H1 (cell line): ENCODE measurements at regions not wholly inside any gene's neighbourhood (a gene's known extent, or its start where the extent isn't known, plus 50 kb on each side); places are given as distances from the start of the nearest gene placed in this dataset.

Experiments
- CTCF ChIA-PET: fragments of 300-600 bp; sonication (Branson Sonifier 250); formaldehyde crosslinking; loops from one replicate; lab custom pipeline; 2021; ENCODE audit not compliant: partially characterized antibody; lab: Charles Lee
- POLR2A ChIA-PET: fragments of 300-600 bp; sonication (Branson Sonifier 250); formaldehyde crosslinking; loops from one replicate; lab custom pipeline; 2021; ENCODE audit warnings: inconsistent platforms; ENCODE audit not compliant: partially characterized antibody; lab: Charles Lee
- DNase-seq, 2 experiments: peaks; one replicate each; pipeline versions ENCODE4 v3.0.0 to v3.0.0-alpha.2; 2010 to 2022; ENCODE audit warnings: low spot score in 2 of 2, low read depth in 1 of 2, mixed read lengths in 1 of 2
- FAIRE-seq: peaks from 2 replicates; lab custom pipeline; 2011; peaks lifted over from hg19 to GRCh38; lab: Jason Lieb, UNC
- H2AFZ ChIP-seq: 2 replicates; pipeline ENCODE4 v1.8.1; 2012; ENCODE audit warnings: low read length, inconsistent platforms
- H2AK5ac ChIP-seq: 2 replicates; pipeline ENCODE4 v1.6.1; 2013; ENCODE audit warnings: low read depth, low read length
- H2BK120ac ChIP-seq: replicated peaks from 2 replicates; pipeline ENCODE3; 2013; ENCODE audit warnings: low read depth, low read length, inconsistent platforms
- H2BK12ac ChIP-seq: 2 replicates; pipeline ENCODE4 v1.6.1; 2013; ENCODE audit warnings: low read depth, low read length
- H2BK15ac ChIP-seq: 2 replicates; pipeline ENCODE4 v1.6.1; 2013; ENCODE audit warnings: low read length
- H2BK20ac ChIP-seq: 2 replicates; pipeline ENCODE4 v1.6.1; 2013; ENCODE audit warnings: low read length
- H2BK5ac ChIP-seq: 2 replicates; pipeline ENCODE4 v1.6.1; 2013; ENCODE audit warnings: low read depth, low read length
- H3K14ac ChIP-seq: 2 replicates; pipeline ENCODE4 v1.6.1; 2013; ENCODE audit warnings: inconsistent platforms; ENCODE audit not compliant: insufficient read length
- H3K18ac ChIP-seq: 2 replicates; pipeline ENCODE4 v1.6.1; 2013; ENCODE audit warnings: low read length; ENCODE audit errors: extremely low read depth
- H3K23ac ChIP-seq: 2 replicates; pipeline ENCODE4 v1.6.1; 2013; ENCODE audit warnings: inconsistent platforms; ENCODE audit not compliant: insufficient read length
- H3K23me2 ChIP-seq: 2 replicates; pipeline ENCODE4 v1.6.1; 2013; ENCODE audit warnings: low read depth, low read length
- H3K27ac ChIP-seq: 2 replicates; pipeline ENCODE4 v1.6.1; 2011; ENCODE audit warnings: low read depth, low read length, inconsistent platforms
- H3K27me3 ChIP-seq, 4 experiments: replicated peaks in 1 of 4; 1 replicate in 1 of 4; 2 replicates in 3 of 4; pipeline versions ENCODE4 v1.6.1 to v1.8.1; 2011 to 2013; ENCODE audit warnings: low read length in 3 of 4, mild to moderate bottlenecking in 3 of 4, inconsistent platforms in 2 of 4, mixed read lengths in 2 of 4, moderate library complexity in 1 of 4; ENCODE audit not compliant: control insufficient read depth in 3 of 4, insufficient read depth in 3 of 4; ENCODE audit errors: extremely low read depth in 1 of 4
- H3K36me3 ChIP-seq, 4 experiments: 2 replicates each; pipeline versions ENCODE4 v1.6.1 to v1.8.1; 2011 to 2013; ENCODE audit warnings: mild to moderate bottlenecking in 4 of 4, low read length in 3 of 4, moderate library complexity in 2 of 4, control low read depth in 1 of 4, inconsistent platforms in 1 of 4; ENCODE audit not compliant: insufficient read depth in 4 of 4, control insufficient read depth in 2 of 4
- H3K4ac ChIP-seq: replicated peaks from 2 replicates; pipeline ENCODE3; 2013; ENCODE audit warnings: low read length, low read depth, mixed read lengths, inconsistent platforms; ENCODE audit not compliant: insufficient read length
- H3K4me1 ChIP-seq, 4 experiments: replicated peaks in 1 of 4; 1 replicate in 1 of 4; 2 replicates in 3 of 4; pipeline versions ENCODE4 v1.6.1 to v1.8.1; 2011 to 2013; ENCODE audit warnings: low read length in 3 of 4, inconsistent platforms in 2 of 4, mixed read lengths in 1 of 4; ENCODE audit not compliant: insufficient read depth in 4 of 4, control insufficient read depth in 3 of 4
- H3K4me2 ChIP-seq, 2 experiments: 2 replicates each; pipeline versions ENCODE4 v1.6.1 to v1.8.1; 2011 to 2013; ENCODE audit warnings: low read depth in 2 of 2, low read length in 2 of 2, control low read depth in 1 of 2, inconsistent platforms in 1 of 2, mild to moderate bottlenecking in 1 of 2; ENCODE audit not compliant: insufficient read depth in 1 of 2
- H3K4me3 ChIP-seq, 4 experiments: fragments of 200-600, 300-600 bp in 1 of 4; sonication (generic), shearing (Covaris generic), sonication (Bioruptor Twin) in 1 of 4; 2 replicates each; pipeline versions ENCODE4 v1.5.1 to v1.8.1; 2011 to 2016; ENCODE audit warnings: low read length in 4 of 4, low read depth in 3 of 4, control low read depth in 2 of 4, inconsistent platforms in 2 of 4, mild to moderate bottlenecking in 2 of 4, mixed read lengths in 1 of 4, moderate library complexity in 1 of 4; ENCODE audit not compliant: insufficient read depth in 2 of 4; ENCODE audit errors: extremely low read depth in 1 of 4
- H3K56ac ChIP-seq: replicated peaks from 2 replicates; pipeline ENCODE3; 2013; ENCODE audit warnings: low read depth, mild to moderate bottlenecking, mixed read lengths, low read length, inconsistent platforms; ENCODE audit not compliant: insufficient read length
- H3K79me1 ChIP-seq: 2 replicates; pipeline ENCODE4 v1.6.1; 2013; ENCODE audit warnings: low read depth, low read length, control low read depth
- H3K79me2 ChIP-seq, 2 experiments: 2 replicates each; pipeline versions ENCODE4 v1.6.1 to v1.8.1; 2012 to 2013; ENCODE audit warnings: low read length in 2 of 2, mild to moderate bottlenecking in 2 of 2, inconsistent platforms in 1 of 2; ENCODE audit not compliant: insufficient read depth in 2 of 2, control insufficient read depth in 1 of 2
- H3K9ac ChIP-seq, 4 experiments: replicated peaks in 1 of 4; 1 replicate in 1 of 4; 2 replicates in 3 of 4; pipeline versions ENCODE4 v1.6.1 to v1.8.1; 2011 to 2013; ENCODE audit warnings: low read depth in 3 of 4, low read length in 3 of 4, control low read depth in 2 of 4, mild to moderate bottlenecking in 2 of 4, moderate library complexity in 2 of 4, inconsistent platforms in 1 of 4; ENCODE audit errors: extremely low read depth in 1 of 4
- H3K9me3 ChIP-seq, 2 experiments: 2 replicates each; pipeline versions ENCODE4 v1.6.1 to v1.8.1; 2012 to 2013; ENCODE audit warnings: mild to moderate bottlenecking in 2 of 2, moderate library complexity in 2 of 2, control low read depth in 1 of 2, inconsistent platforms in 1 of 2, low read depth in 1 of 2, low read length in 1 of 2, mixed read lengths in 1 of 2; ENCODE audit not compliant: insufficient read depth in 2 of 2
- H4K20me1 ChIP-seq, 2 experiments: replicated peaks in 1 of 2; 2 replicates each; pipeline versions ENCODE3 to v1.8.1; 2011 to 2013; ENCODE audit warnings: inconsistent platforms in 2 of 2, low read length in 2 of 2, mild to moderate bottlenecking in 1 of 2; ENCODE audit not compliant: insufficient read depth in 2 of 2, control insufficient read depth in 1 of 2
- H4K5ac ChIP-seq: 2 replicates; pipeline ENCODE4 v1.6.1; 2013; ENCODE audit warnings: low read length, low read depth, mixed read lengths, inconsistent platforms; ENCODE audit not compliant: insufficient read length
- H4K8ac ChIP-seq: 2 replicates; pipeline ENCODE4 v1.8.0; 2013; ENCODE audit warnings: mild to moderate bottlenecking, moderate library complexity, low read length, inconsistent platforms; ENCODE audit not compliant: insufficient read depth; ENCODE audit errors: extremely low read depth
- H4K91ac ChIP-seq: replicated peaks from 2 replicates; pipeline ENCODE3; 2013; ENCODE audit warnings: low read length, mixed read lengths, inconsistent platforms; ENCODE audit not compliant: insufficient read length
- BRCA1 ChIP-seq: IDR thresholded peaks from 2 replicates; pipeline ENCODE4 v1.6.1; 2012; ENCODE audit warnings: low read depth, low read length, improper control_type of control experiment
- CBX8 ChIP-seq: fragments of 300-800, 300-1000 bp; sonication (generic); IDR thresholded peaks from 2 replicates; pipeline ENCODE4 v1.7.1; 2016; ENCODE audit warnings: low read depth, low read length, borderline replicate concordance
- JUN ChIP-seq: IDR thresholded peaks from 2 replicates; pipeline ENCODE4 v1.6.1; 2011; ENCODE audit warnings: low read depth, mild to moderate bottlenecking, improper control_type of control experiment, low read length
- KDM4A ChIP-seq: IDR thresholded peaks from one replicate; pipeline ENCODE4 v1.7.1; 2012; ENCODE audit warnings: low read depth, mild to moderate bottlenecking, moderate library complexity, low read length, inconsistent platforms; ENCODE audit not compliant: severe bottlenecking
- POU5F1 ChIP-seq: IDR thresholded peaks from 2 replicates; pipeline ENCODE4 v1.6.1; 2011; ENCODE audit warnings: low read depth, mild to moderate bottlenecking, low read length, moderate library complexity
- RAD21 ChIP-seq, 2 experiments: IDR thresholded peaks in 1 of 2; conservative IDR thresholded peaks in 1 of 2; 2 replicates each; pipeline ENCODE4 v1.6.1; 2011; ENCODE audit warnings: low read depth in 2 of 2, low read length in 2 of 2, improper control_type of control experiment in 1 of 2, inconsistent platforms in 1 of 2, mild to moderate bottlenecking in 1 of 2, moderate library complexity in 1 of 2
- SAP30 ChIP-seq: fragments of 300-600 bp; sonication (generic); IDR thresholded peaks from 2 replicates; pipeline ENCODE4 v1.7.1; 2012; ENCODE audit warnings: low read length, moderate library complexity, mild to moderate bottlenecking, inconsistent platforms; ENCODE audit not compliant: insufficient read depth, insufficient replicate concordance
- SIN3A ChIP-seq, 2 experiments: IDR thresholded peaks in 1 of 2; conservative IDR thresholded peaks in 1 of 2; 2 replicates each; pipeline ENCODE4 v1.6.1; 2011 to 2012; ENCODE audit warnings: low read length in 2 of 2, improper control_type of control experiment in 1 of 2, low read depth in 1 of 2, mild to moderate bottlenecking in 1 of 2
- SIRT6 ChIP-seq: IDR thresholded peaks from one replicate; pipeline ENCODE4 v1.7.1; 2012; ENCODE audit warnings: low read length, inconsistent platforms
- SP4 ChIP-seq: IDR thresholded peaks from 2 replicates; pipeline ENCODE4 v1.6.1; 2012; ENCODE audit warnings: low read length, inconsistent platforms
- TEAD4 ChIP-seq: IDR thresholded peaks from 2 replicates; pipeline ENCODE4 v1.6.1; 2012; ENCODE audit warnings: low read depth, low read length, inconsistent platforms, mixed read lengths
- WGBS, 2 experiments: shearing (Covaris generic) in 1 of 2; methylation state at CpG; one replicate each; pipeline versions ENCODE4 v1.1.6 to v1.1.7; 2013 to 2015; ENCODE audit warnings: low lambda C conversion rate in 2 of 2, mixed read lengths in 2 of 2, inconsistent platforms in 1 of 2, low coverage in 1 of 2, missing lambda C conversion rate in 1 of 2; ENCODE audit not compliant: insufficient replicate concordance in 2 of 2, insufficient coverage in 1 of 2, insufficient read length in 1 of 2; ENCODE audit errors: extremely low coverage in 1 of 2, missing lambda C conversion rate in 1 of 2; 5-methylcytosine and 5-hydroxymethylcytosine counted together
- TF ChIP-seq, protein P1 (sequence below): IDR thresholded peaks from 2 replicates; pipeline ENCODE4 v1.6.1; 2012; ENCODE audit warnings: inconsistent platforms

DNA sequence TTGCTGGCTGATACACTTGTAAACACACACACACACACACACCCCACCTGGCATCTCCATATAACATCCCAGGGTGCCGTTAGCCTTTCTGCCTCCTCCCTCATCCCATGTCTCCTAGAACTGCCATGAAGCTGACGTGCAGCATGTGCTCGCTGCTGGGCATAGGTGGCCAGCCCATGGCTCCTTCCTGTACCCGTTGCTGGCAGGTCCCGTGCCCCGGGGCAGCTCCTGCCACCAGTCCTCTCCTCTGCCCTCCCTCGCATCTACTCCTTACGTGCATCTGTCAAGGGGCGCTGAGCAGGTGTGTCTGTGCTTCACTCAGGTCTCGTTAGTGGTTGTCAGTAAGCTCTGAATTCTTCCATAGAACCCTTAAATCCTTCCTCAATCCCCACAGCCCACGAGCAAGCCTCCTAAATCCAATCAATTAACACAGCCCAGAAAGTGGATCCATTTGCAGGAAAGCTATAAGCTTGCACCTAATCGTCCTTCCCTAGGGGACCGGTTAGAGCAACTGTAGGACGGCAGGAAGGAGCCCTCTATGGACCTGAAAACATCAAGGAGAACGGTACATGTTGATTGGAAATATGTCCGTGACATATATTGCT lies 218.1 kb upstream of the FOXF1 start:
- no peak overlapping the region for H2AFZ ChIP-seq
- H2AK5ac ChIP-seq, result no peak overlapping the region
- H3K9ac ChIP-seq, result no peak overlapping the region
- DNase-seq (peak in 1 of 2 experiments; percentile 20), FAIRE-seq (no peak)
- H3K27ac ChIP-seq, result no peak overlapping the region
- no peak overlapping the region for H3K56ac ChIP-seq
- ChIA-PET POLR2A (interaction anchor here (1.0 to 1.4 kb wide), 2 partner anchors 8 to 9 kb away, joined by 3 to 4 read pairs; no protein-coding TSS in a partner anchor), CTCF (interaction anchor here (1.1 to 2.8 kb wide), 4 partner anchors 35 to 226 kb away, joined by 3 to 13 read pairs (median 6); no protein-coding TSS in a partner anchor)
- H3K4me3 ChIP-seq, result no peak overlapping the region
- H4K5ac ChIP-seq, result no peak overlapping the region
- H3K23me2 ChIP-seq, result peaks cover under 1% of the 10 kb centered on the region; the same call in 1 of the 2 replicates
- no peaks in the 10 kb centered on the region for H3K79me2 ChIP-seq
- H3K23ac ChIP-seq, result no peak overlapping the region
- H2BK12ac ChIP-seq, result no peak overlapping the region
- H4K8ac ChIP-seq, result no peak overlapping the region
- H3K18ac ChIP-seq, result no peak overlapping the region
- H2BK120ac ChIP-seq, result no peak overlapping the region
- H3K14ac ChIP-seq, result no peak overlapping the region
- peaks cover 2 to 18% (median 10%) of the 10 kb centered on the region in 4 experiments for H3K4me1 ChIP-seq
- WGBS, 2 experiments, result 83% methylated on average over 16 of the region's 16 CpGs; no CpG with 5 or more reads in 1 of the 2 experiments
- H4K20me1 ChIP-seq, result no peaks in the 10 kb centered on the region
- no peak overlapping the region for H2BK5ac ChIP-seq
- H3K79me1 ChIP-seq, result no peaks in the 10 kb centered on the region
- no peak overlapping the region for H2BK15ac ChIP-seq
- H3K4ac ChIP-seq, result no peak overlapping the region
- no peak overlapping the region for H2BK20ac ChIP-seq
- no peak overlapping the region for H3K4me2 ChIP-seq
- H3K9me3 ChIP-seq, result no peaks in the 10 kb centered on the region
- H3K36me3 ChIP-seq, result no peaks in the 10 kb centered on the region
- no peak overlapping the region for H4K91ac ChIP-seq
- peaks cover 28 to 50% (median 45%) of the 10 kb centered on the region in 4 experiments for H3K27me3 ChIP-seq
- no peak for TF ChIP-seq BRCA1
- TF ChIP-seq SIN3A (conservative IDR thresholded peaks at IDR 0.05 in 1 of 2, IDR thresholded peaks at IDR 0.05 in 1 of 2; ENCODE audit: low read depth in 1 of 2, low read length in 2 of 2), result no peak
- no peak for TF ChIP-seq TEAD4
- TF ChIP-seq SIRT6, result no peak
- TF ChIP-seq SAP30, result no peak
- TF ChIP-seq JUN, result no peak
- TF ChIP-seq SP4, result no peak
- no peak for TF ChIP-seq POU5F1
- TF ChIP-seq, protein P1, sequence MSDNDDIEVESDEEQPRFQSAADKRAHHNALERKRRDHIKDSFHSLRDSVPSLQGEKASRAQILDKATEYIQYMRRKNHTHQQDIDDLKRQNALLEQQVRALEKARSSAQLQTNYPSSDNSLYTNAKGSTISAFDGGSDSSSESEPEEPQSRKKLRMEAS, result no peak
- TF ChIP-seq RAD21 (IDR thresholded peaks at IDR 0.05 in 1 of 2, conservative IDR thresholded peaks at IDR 0.05 in 1 of 2; ENCODE audit: low read depth in 2 of 2, low read length in 2 of 2), result no peak
- no peak for TF ChIP-seq CBX8
- no peak for TF ChIP-seq KDM4A
